SU-DHL-6 (cell line): ENCODE measurements at regions not wholly inside any gene's neighbourhood (a gene's known extent, or its start where the extent isn't known, plus 50 kb on each side); places are given as distances from the start of the nearest gene placed in this dataset.

ENCODE experiments used
- H2AFZ ChIP-seq: fragments of 200-600 bp; sonication (generic); 2 replicates; pipeline ENCODE4 v1.6.1; 2014; ENCODE audit warnings: low read depth, mild to moderate bottlenecking, moderate library complexity, mixed read lengths, antibody characterized with exemption, low read length; ENCODE audit not compliant: severe bottlenecking
- H3F3A ChIP-seq: fragments of 200-600 bp; shearing (Covaris generic); 2 replicates; pipeline ENCODE4 v1.6.0; 2016; ENCODE audit warnings: antibody characterized with exemption, mild to moderate bottlenecking; ENCODE audit not compliant: insufficient read depth
- H3K27ac ChIP-seq: fragments of 200-600 bp; sonication (generic); 2 replicates; pipeline ENCODE4 v1.5.1; 2016; ENCODE audit warnings: low read depth, mild to moderate bottlenecking, low read length, moderate library complexity, mixed read lengths
- H3K27me3 ChIP-seq: fragments of 200-600 bp; sonication (generic), shearing (Covaris generic); 2 replicates; pipeline ENCODE4 v1.6.0; 2014; ENCODE audit warnings: mild to moderate bottlenecking, low read length
- H3K36me3 ChIP-seq: fragments of 200-600 bp; sonication (generic); 2 replicates; pipeline ENCODE4 v1.6.1; 2014; ENCODE audit warnings: mild to moderate bottlenecking, low read length, mixed read lengths
- H3K4me2 ChIP-seq: fragments of 300-600, 200-600 bp; shearing (Covaris generic), sonication (generic); 2 replicates; pipeline ENCODE4 v1.6.0; 2014; ENCODE audit warnings: low read length, low read depth, mild to moderate bottlenecking; ENCODE audit not compliant: poor library complexity, severe bottlenecking
- H3K4me3 ChIP-seq: fragments of 200-600 bp; sonication (generic); 2 replicates; pipeline ENCODE4 v1.5.1; 2014; ENCODE audit warnings: antibody characterized with exemption, low read length, mild to moderate bottlenecking, mixed read lengths; ENCODE audit not compliant: insufficient read depth, poor library complexity, severe bottlenecking
- H3K79me2 ChIP-seq: fragments of 200-600 bp; sonication (generic); 2 replicates; pipeline ENCODE4 v1.6.1; 2014; ENCODE audit warnings: mild to moderate bottlenecking, low read length, moderate library complexity; ENCODE audit not compliant: insufficient read depth
- H3K9ac ChIP-seq: fragments of 200-600 bp; sonication (generic); 2 replicates; pipeline ENCODE4 v1.7.0; 2014; ENCODE audit warnings: mild to moderate bottlenecking, low read length
- H3K9me2 ChIP-seq: fragments of 200-600 bp; sonication (generic); replicated peaks from 2 replicates; pipeline ENCODE4 v1.6.1; 2014; ENCODE audit warnings: low read length; ENCODE audit not compliant: insufficient read depth
- H3K9me3 ChIP-seq: fragments of 200-600 bp; sonication (generic); 2 replicates; pipeline ENCODE4 v1.6.1; 2014; ENCODE audit warnings: low read length, mixed read lengths; ENCODE audit not compliant: insufficient read depth
- H4K20me1 ChIP-seq: fragments of 200-600 bp; sonication (generic); 2 replicates; pipeline ENCODE4 v1.6.1; 2014; ENCODE audit warnings: low read depth, mild to moderate bottlenecking, antibody characterized with exemption, low read length, moderate library complexity, mixed read lengths
- CTCF ChIP-seq: fragments of 200-600 bp; sonication (generic); IDR thresholded peaks from one replicate; pipeline ENCODE4 v1.5.1; 2017; ENCODE audit warnings: antibody characterized with exemption, mild to moderate bottlenecking, low read length, moderate library complexity; ENCODE audit not compliant: insufficient read depth, poor library complexity, severe bottlenecking
- EZH2phosphoT487 ChIP-seq: fragments of 200-600 bp; sonication (generic), shearing (Covaris generic); conservative IDR thresholded peaks from 2 replicates; pipeline ENCODE4 v1.6.1; 2018; ENCODE audit warnings: mild to moderate bottlenecking, antibody characterized with exemption, low read length, moderate library complexity, mixed read lengths

GRCh38 chr14:59067127-59067894 is 121.2 kb upstream of the DAAM1 start:
- TF ChIP-seq CTCF (no peak), EZH2phosphoT487 (no peak)
- Histone ChIP-seq H3K9ac (no peak overlapping the region), H3K4me2 (no peak overlapping the region), H3K9me3 (peaks cover 7% of the 10 kb centered on the region; the same call in 1 of the 2 replicates), H3F3A (no peaks in the 10 kb centered on the region), H3K4me3 (no peak overlapping the region), H3K27me3 (no peaks in the 10 kb centered on the region), H3K36me3 (no peaks in the 10 kb centered on the region), H3K9me2 (no peaks in the 10 kb centered on the region), H3K27ac (no peak overlapping the region), H2AFZ (no peak overlapping the region), H3K79me2 (no peaks in the 10 kb centered on the region), H4K20me1 (no peaks in the 10 kb centered on the region)

DNA sequence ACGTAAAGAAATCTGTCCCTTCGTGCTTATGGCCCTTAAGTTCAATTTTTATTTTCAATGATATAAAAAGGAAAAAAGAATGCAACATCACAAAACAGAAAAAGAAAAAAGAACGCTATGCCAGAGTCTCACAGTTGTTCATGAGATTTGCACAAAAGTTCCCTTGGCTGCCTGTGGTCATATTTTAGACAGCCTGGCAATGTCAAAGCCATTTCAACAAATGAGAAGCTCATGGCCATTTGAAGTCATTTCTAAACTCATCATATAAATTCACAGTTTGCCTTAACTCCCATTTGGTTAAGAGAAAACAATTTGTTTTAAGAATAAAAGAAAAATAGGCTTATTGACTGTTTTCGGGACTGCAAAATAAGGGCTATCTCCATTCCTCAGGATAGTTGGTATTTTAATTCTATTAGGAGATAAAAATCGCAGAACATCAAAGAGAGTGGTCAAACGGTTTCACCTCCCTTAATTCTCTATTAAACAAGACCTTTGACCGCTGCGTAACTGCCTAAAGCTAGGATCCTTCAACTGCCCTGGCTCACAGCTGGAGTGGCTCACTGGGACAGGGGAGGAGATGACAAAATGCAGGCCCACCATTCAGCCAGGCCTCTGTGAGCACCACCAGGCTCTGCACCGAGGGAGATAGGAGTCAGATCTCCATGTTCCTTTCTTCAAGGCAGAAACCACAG is 119.2 kb upstream of the DAAM1 start:
- H3K36me3 ChIP-seq = no peaks in the 10 kb centered on the region
- H3K4me3 ChIP-seq = no peak overlapping the region
- no peaks in the 10 kb centered on the region for H3K27me3 ChIP-seq
- no peak overlapping the region for H2AFZ ChIP-seq
- no peak overlapping the region for H3K27ac ChIP-seq
- H3K9ac ChIP-seq = no peak overlapping the region
- no peaks in the 10 kb centered on the region for H3K9me3 ChIP-seq
- TF ChIP-seq CTCF = no peak
- TF ChIP-seq EZH2phosphoT487 = no peak
- H3K4me2 ChIP-seq = no peak overlapping the region
- H3K9me2 ChIP-seq = no peaks in the 10 kb centered on the region
- H4K20me1 ChIP-seq = no peaks in the 10 kb centered on the region
- no peaks in the 10 kb centered on the region for H3F3A ChIP-seq
- no peaks in the 10 kb centered on the region for H3K79me2 ChIP-seq

DNA sequence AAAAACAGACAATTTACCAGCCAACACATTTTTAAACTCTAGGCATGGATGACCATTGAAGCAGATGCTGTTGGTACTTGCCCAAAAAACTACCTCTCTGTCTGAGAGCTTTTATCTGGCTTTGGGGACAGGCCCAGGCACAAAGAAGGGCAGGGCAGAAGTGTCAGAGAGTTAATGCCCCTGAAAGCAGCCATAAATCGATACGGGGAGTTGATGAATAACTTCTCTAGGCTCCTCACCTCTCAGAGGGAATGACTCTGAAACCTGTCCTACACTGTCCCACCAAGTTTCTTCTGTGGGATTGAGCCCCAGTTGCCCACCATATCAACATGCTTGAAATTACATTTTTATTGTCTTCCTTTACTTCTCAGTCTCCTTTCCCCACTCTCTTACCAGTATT is 113.0 kb upstream of the DAAM1 start:
- H3K79me2 ChIP-seq = no peaks in the 10 kb centered on the region
- H3K36me3 ChIP-seq = no peaks in the 10 kb centered on the region
- H3K9me3 ChIP-seq = no peaks in the 10 kb centered on the region
- no peak overlapping the region for H3K27ac ChIP-seq
- no peak overlapping the region for H3K9ac ChIP-seq
- H3K9me2 ChIP-seq = no peaks in the 10 kb centered on the region
- H3K27me3 ChIP-seq = no peaks in the 10 kb centered on the region
- TF ChIP-seq EZH2phosphoT487 (no peak), CTCF (no peak)
- H3K4me3 ChIP-seq = no peak overlapping the region
- H4K20me1 ChIP-seq = peaks cover 3% of the 10 kb centered on the region; the same call in 1 of the 2 replicates
- no peak overlapping the region for H2AFZ ChIP-seq
- H3F3A ChIP-seq = no peaks in the 10 kb centered on the region
- no peak overlapping the region for H3K4me2 ChIP-seq
